Liver (tissue), 8 donors: ENCODE measurements at regions not wholly inside any gene's neighbourhood (a gene's known extent, or its start where the extent isn't known, plus 50 kb on each side); places are given as distances from the start of the nearest gene placed in this dataset.

Experiments used
- DNase-seq: peaks from one replicate; pipeline ENCODE4 v3.0.0-alpha.2; 2017; ENCODE audit warnings: low spot score
- H3K27ac ChIP-seq, 2 donors: one replicate each; pipeline ENCODE4 v1.7.0; 2013; ENCODE audit warnings: inconsistent platforms in 2 of 2, low read length in 2 of 2, control low read depth in 1 of 2, low read depth in 1 of 2, mild to moderate bottlenecking in 1 of 2
- H3K27me3 ChIP-seq, 4 donors: one replicate each; pipeline versions ENCODE4 v1.6.1 to v1.7.0; 2013; ENCODE audit warnings: low read length in 3 of 4, inconsistent platforms in 1 of 4, mild to moderate bottlenecking in 1 of 4, moderate library complexity in 1 of 4; ENCODE audit not compliant: control insufficient read depth in 4 of 4, insufficient read depth in 4 of 4
- H3K36me3 ChIP-seq, 4 donors: one replicate each; pipeline versions ENCODE4 v1.6.1 to v1.7.0; 2013; ENCODE audit warnings: low read length in 3 of 4, mild to moderate bottlenecking in 3 of 4, low read depth in 1 of 4, moderate library complexity in 1 of 4; ENCODE audit not compliant: control insufficient read depth in 4 of 4, insufficient read depth in 3 of 4
- H3K4me1 ChIP-seq, 4 donors: one replicate each; pipeline versions ENCODE4 v1.6.1 to v1.7.0; 2013; ENCODE audit warnings: low read length in 3 of 4, mild to moderate bottlenecking in 3 of 4, moderate library complexity in 1 of 4; ENCODE audit not compliant: control insufficient read depth in 4 of 4, insufficient read depth in 4 of 4
- H3K4me3 ChIP-seq, 3 donors: one replicate each; pipeline versions ENCODE4 v1.6.1 to v1.7.0; 2013; ENCODE audit warnings: low read length in 3 of 3, control low read depth in 1 of 3, low read depth in 1 of 3, mild to moderate bottlenecking in 1 of 3
- H3K9ac ChIP-seq, 2 donors: one replicate each; pipeline ENCODE4 v1.7.0; 2013; ENCODE audit warnings: low read length in 2 of 2, mild to moderate bottlenecking in 2 of 2, moderate library complexity in 2 of 2, control low read depth in 1 of 2, low read depth in 1 of 2
- H3K9me3 ChIP-seq, 4 donors: one replicate each; pipeline versions ENCODE4 v1.6.1 to v1.7.0; 2013; ENCODE audit warnings: low read length in 3 of 4; ENCODE audit not compliant: control insufficient read depth in 4 of 4
- EGR1 ChIP-seq, 2 donors: IDR thresholded peaks; 2 replicates each; pipeline ENCODE4 v1.6.1; 2016 to 2018; ENCODE audit warnings: antibody characterized with exemption in 2 of 2, low read depth in 2 of 2
- FOXA1 ChIP-seq: IDR thresholded peaks from 2 replicates; pipeline ENCODE4 v1.6.1; 2016; ENCODE audit warnings: antibody characterized with exemption
- FOXA2 ChIP-seq: IDR thresholded peaks from 2 replicates; pipeline ENCODE4 v1.6.1; 2016; ENCODE audit warnings: antibody characterized with exemption
- GABPA ChIP-seq, 2 donors: IDR thresholded peaks in 1 of 2; conservative IDR thresholded peaks in 1 of 2; 2 replicates each; pipeline ENCODE4 v1.6.1; 2016; ENCODE audit warnings: antibody characterized with exemption in 2 of 2, mild to moderate bottlenecking in 1 of 2, moderate library complexity in 1 of 2
- HNF4A ChIP-seq, 2 donors: conservative IDR thresholded peaks; 2 replicates each; pipeline ENCODE4 v1.6.1; 2016; ENCODE audit warnings: antibody characterized with exemption in 2 of 2, mild to moderate bottlenecking in 2 of 2
- JUND ChIP-seq, 2 donors: IDR thresholded peaks; 2 replicates each; pipeline ENCODE4 v1.6.1; 2016; ENCODE audit warnings: antibody characterized with exemption in 2 of 2
- NR2F2 ChIP-seq: IDR thresholded peaks from 2 replicates; pipeline ENCODE4 v1.6.1; 2016; ENCODE audit warnings: antibody characterized with exemption
- RAD21 ChIP-seq, 2 donors: IDR thresholded peaks; 2 replicates each; pipeline ENCODE4 v1.6.1; 2016; ENCODE audit warnings: antibody characterized with exemption in 2 of 2, mild to moderate bottlenecking in 2 of 2
- RXRA ChIP-seq, 2 donors: IDR thresholded peaks; 2 replicates each; pipeline ENCODE4 v1.6.1; 2017 to 2018; ENCODE audit warnings: antibody characterized with exemption in 2 of 2, mild to moderate bottlenecking in 1 of 2
- SP1 ChIP-seq: IDR thresholded peaks from 2 replicates; pipeline ENCODE4 v1.6.1; 2018; ENCODE audit warnings: antibody characterized with exemption, mild to moderate bottlenecking
- TAF1 ChIP-seq: conservative IDR thresholded peaks from 2 replicates; pipeline ENCODE4 v1.6.1; 2016; ENCODE audit warnings: antibody characterized with exemption, mild to moderate bottlenecking
- YY1 ChIP-seq: IDR thresholded peaks from 2 replicates; pipeline ENCODE4 v1.6.1; 2016; ENCODE audit warnings: antibody characterized with exemption, mild to moderate bottlenecking
- WGBS: extraction: QIAGEN DNeasy Blood & Tissue Kit; methylation state at CpG from one replicate; pipeline ENCODE4 v1.1.7; 2013; 5-methylcytosine and 5-hydroxymethylcytosine counted together
- TF ChIP-seq, protein P1 (sequence below): IDR thresholded peaks from 2 replicates; pipeline ENCODE4 v1.6.1; 2016; ENCODE audit warnings: antibody characterized with exemption, mild to moderate bottlenecking
- TF ChIP-seq, protein P2 (sequence below): IDR thresholded peaks from 2 replicates; pipeline ENCODE4 v1.6.1; 2016; ENCODE audit warnings: antibody characterized with exemption
- TF ChIP-seq, protein P3 (sequence below): IDR thresholded peaks from 2 replicates; pipeline ENCODE4 v1.6.1; 2016; ENCODE audit warnings: antibody characterized with exemption
- TF ChIP-seq, protein P4 (sequence below): IDR thresholded peaks from 2 replicates; pipeline ENCODE4 v1.6.1; 2016; ENCODE audit warnings: antibody characterized with exemption
- TF ChIP-seq, protein P5 (sequence below): fragments of 150-350 bp; IDR thresholded peaks from 2 replicates; pipeline ENCODE4 v1.5.1; 2017; ENCODE audit warnings: improper control_type of control experiment, low read depth, low read length; ENCODE audit not compliant: missing input control
- donor health status: healthy.
- donor health status: healthy.
- donor health status: healthy.
- donor health status: healthy.
- donor health status: healthy.

DNA sequence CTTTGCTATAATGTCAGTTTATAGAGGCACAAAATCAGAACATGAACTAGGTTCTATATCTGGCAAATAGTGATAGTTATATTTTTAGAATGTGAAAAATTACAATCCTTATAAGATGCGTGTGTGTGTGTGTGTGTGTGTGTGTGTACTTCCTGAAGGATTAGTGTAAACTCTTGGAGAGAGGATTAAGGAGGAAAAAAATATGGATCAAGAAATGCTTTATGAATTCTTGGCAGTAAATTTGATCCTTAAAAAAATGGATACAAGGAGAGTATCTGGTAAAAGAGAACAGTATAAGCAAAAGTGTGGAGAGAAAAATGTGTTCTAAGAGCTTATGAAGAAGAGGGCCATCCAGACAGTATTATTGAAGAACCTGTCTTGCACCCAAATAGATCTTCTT, 484.3 kb downstream of the ADRA2A start:
- DNase-seq: no peak
- WGBS: 67% methylated on average over 1 of the region's 1 CpG

DNA sequence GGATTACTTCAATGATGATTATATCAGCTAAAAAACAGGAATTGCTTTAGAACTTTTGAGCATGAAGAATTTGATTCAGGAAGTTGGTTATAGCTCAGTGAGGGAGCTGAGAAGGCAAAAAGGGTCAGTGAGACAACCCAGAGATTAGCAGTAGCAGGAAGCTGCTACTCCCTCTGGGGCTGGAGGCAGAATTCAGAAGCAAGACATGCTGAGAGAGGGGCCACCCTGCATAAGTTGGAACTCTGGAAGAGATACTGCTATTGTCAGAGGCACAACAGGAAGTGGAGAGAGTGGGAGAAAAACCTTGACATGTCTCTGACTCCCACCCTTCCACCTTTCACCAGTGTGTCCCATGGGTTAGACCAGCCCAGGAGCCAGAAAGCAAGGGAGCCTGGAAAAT, 488.7 kb downstream of the ADRA2A start:
- Histone ChIP-seq H3K4me1 (no peaks in the 10 kb centered on the region), H3K9me3 (no peaks in the 10 kb centered on the region), H3K27me3 (no peaks in the 10 kb centered on the region), H3K9ac (no peak overlapping the region), H3K27ac (no peak overlapping the region), H3K36me3 (no peaks in the 10 kb centered on the region), H3K4me3 (no peak overlapping the region)
- no peak for TF ChIP-seq GABPA (IDR thresholded peaks at IDR 0.05 in 1 of 2, conservative IDR thresholded peaks at IDR 0.05 in 1 of 2)
- TF ChIP-seq TAF1: no peak
- TF ChIP-seq RXRA (IDR thresholded peaks at IDR 0.05): no peak
- TF ChIP-seq, protein P1, sequence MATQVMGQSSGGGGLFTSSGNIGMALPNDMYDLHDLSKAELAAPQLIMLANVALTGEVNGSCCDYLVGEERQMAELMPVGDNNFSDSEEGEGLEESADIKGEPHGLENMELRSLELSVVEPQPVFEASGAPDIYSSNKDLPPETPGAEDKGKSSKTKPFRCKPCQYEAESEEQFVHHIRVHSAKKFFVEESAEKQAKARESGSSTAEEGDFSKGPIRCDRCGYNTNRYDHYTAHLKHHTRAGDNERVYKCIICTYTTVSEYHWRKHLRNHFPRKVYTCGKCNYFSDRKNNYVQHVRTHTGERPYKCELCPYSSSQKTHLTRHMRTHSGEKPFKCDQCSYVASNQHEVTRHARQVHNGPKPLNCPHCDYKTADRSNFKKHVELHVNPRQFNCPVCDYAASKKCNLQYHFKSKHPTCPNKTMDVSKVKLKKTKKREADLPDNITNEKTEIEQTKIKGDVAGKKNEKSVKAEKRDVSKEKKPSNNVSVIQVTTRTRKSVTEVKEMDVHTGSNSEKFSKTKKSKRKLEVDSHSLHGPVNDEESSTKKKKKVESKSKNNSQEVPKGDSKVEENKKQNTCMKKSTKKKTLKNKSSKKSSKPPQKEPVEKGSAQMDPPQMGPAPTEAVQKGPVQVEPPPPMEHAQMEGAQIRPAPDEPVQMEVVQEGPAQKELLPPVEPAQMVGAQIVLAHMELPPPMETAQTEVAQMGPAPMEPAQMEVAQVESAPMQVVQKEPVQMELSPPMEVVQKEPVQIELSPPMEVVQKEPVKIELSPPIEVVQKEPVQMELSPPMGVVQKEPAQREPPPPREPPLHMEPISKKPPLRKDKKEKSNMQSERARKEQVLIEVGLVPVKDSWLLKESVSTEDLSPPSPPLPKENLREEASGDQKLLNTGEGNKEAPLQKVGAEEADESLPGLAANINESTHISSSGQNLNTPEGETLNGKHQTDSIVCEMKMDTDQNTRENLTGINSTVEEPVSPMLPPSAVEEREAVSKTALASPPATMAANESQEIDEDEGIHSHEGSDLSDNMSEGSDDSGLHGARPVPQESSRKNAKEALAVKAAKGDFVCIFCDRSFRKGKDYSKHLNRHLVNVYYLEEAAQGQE: no peak
- TF ChIP-seq, protein P2, sequence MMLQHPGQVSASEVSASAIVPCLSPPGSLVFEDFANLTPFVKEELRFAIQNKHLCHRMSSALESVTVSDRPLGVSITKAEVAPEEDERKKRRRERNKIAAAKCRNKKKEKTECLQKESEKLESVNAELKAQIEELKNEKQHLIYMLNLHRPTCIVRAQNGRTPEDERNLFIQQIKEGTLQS: no peak
- no peak for TF ChIP-seq SP1
- TF ChIP-seq FOXA1: no peak
- DNase-seq: no peak

More for the DNA sequence above, 484.3 kb downstream of the ADRA2A start:
- Histone ChIP-seq H3K27ac (no peak overlapping the region), H3K4me1 (peaks cover 2 to 35% (median 30%) of the 10 kb centered on the region in 4 donors), H3K27me3 (no peaks in the 10 kb centered on the region), H3K36me3 (no peaks in the 10 kb centered on the region), H3K9ac (no peak overlapping the region), H3K9me3 (no peaks in the 10 kb centered on the region), H3K4me3 (no peak overlapping the region)
- no peak for TF ChIP-seq JUND (IDR thresholded peaks at IDR 0.05)

DNA sequence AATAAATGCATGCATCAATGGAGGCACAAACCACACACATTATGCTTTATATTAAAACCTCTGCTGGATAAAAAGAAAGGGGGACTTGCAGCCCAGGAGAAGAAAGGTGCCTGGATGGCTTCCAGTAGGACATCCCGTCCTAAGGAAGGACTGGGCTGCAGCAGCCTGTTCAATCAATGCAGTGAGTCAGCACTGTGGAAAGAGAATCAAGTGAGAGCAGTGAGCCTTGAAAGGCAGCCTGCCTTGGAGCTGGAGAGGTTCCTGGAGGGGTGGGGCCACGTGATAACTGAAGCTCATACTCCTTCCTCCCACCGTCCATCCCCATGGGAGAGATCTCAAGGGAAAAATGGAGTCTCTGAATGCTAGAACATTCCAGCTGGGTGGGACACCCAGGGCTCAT, 501.2 kb downstream of the ADRA2A start:
- Histone ChIP-seq H3K4me3 (no peak overlapping the region), H3K4me1 (no peaks in the 10 kb centered on the region), H3K36me3 (no peaks in the 10 kb centered on the region), H3K27me3 (no peaks in the 10 kb centered on the region), H3K27ac (no peak overlapping the region), H3K9me3 (peaks cover 0 to 4% (median 0%) of the 10 kb centered on the region in 4 donors), H3K9ac (no peak overlapping the region)
- WGBS: 55% methylated on average over 3 of the region's 3 CpGs
- DNase-seq: no peak
- TF ChIP-seq, protein P3, sequence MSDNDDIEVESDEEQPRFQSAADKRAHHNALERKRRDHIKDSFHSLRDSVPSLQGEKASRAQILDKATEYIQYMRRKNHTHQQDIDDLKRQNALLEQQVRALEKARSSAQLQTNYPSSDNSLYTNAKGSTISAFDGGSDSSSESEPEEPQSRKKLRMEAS: no peak
- TF ChIP-seq, protein P2: no peak
- TF ChIP-seq NR2F2 (no peak), JUND (IDR thresholded peaks at IDR 0.05) (no peak), TAF1 (no peak), HNF4A (conservative IDR thresholded peaks at IDR 0.05) (no peak), EGR1 (IDR thresholded peaks at IDR 0.05; ENCODE audit: low read depth in 2 of 2) (no peak), YY1 (no peak), FOXA1 (no peak), RAD21 (IDR thresholded peaks at IDR 0.05) (no peak), FOXA2 (no peak)
- TF ChIP-seq, protein P4, sequence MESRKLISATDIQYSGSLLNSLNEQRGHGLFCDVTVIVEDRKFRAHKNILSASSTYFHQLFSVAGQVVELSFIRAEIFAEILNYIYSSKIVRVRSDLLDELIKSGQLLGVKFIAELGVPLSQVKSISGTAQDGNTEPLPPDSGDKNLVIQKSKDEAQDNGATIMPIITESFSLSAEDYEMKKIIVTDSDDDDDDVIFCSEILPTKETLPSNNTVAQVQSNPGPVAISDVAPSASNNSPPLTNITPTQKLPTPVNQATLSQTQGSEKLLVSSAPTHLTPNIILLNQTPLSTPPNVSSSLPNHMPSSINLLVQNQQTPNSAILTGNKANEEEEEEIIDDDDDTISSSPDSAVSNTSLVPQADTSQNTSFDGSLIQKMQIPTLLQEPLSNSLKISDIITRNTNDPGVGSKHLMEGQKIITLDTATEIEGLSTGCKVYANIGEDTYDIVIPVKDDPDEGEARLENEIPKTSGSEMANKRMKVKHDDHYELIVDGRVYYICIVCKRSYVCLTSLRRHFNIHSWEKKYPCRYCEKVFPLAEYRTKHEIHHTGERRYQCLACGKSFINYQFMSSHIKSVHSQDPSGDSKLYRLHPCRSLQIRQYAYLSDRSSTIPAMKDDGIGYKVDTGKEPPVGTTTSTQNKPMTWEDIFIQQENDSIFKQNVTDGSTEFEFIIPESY: no peak
- TF ChIP-seq, protein P5, sequence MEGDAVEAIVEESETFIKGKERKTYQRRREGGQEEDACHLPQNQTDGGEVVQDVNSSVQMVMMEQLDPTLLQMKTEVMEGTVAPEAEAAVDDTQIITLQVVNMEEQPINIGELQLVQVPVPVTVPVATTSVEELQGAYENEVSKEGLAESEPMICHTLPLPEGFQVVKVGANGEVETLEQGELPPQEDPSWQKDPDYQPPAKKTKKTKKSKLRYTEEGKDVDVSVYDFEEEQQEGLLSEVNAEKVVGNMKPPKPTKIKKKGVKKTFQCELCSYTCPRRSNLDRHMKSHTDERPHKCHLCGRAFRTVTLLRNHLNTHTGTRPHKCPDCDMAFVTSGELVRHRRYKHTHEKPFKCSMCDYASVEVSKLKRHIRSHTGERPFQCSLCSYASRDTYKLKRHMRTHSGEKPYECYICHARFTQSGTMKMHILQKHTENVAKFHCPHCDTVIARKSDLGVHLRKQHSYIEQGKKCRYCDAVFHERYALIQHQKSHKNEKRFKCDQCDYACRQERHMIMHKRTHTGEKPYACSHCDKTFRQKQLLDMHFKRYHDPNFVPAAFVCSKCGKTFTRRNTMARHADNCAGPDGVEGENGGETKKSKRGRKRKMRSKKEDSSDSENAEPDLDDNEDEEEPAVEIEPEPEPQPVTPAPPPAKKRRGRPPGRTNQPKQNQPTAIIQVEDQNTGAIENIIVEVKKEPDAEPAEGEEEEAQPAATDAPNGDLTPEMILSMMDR: no peak
- TF ChIP-seq, protein P1: no peak
